DOHH2 (cell line): ENCODE measurements at regions not wholly inside any gene's neighbourhood (a gene's known extent, or its start where the extent isn't known, plus 50 kb on each side); places are given as distances from the start of the nearest gene placed in this dataset.

Experiments
- EZH2phosphoT487 ChIP-seq: fragments of 200-600 bp; sonication (generic); IDR thresholded peaks from 2 replicates; pipeline ENCODE4 v1.6.1; 2017; ENCODE audit warnings: borderline replicate concordance, mild to moderate bottlenecking, antibody characterized with exemption, low read length, moderate library complexity, mixed read lengths
- TF ChIP-seq, protein P1 (sequence below): fragments of 200-600 bp; sonication (generic); IDR thresholded peaks from one replicate; pipeline ENCODE4 v1.5.1; 2014; ENCODE audit warnings: antibody characterized with exemption, mild to moderate bottlenecking, low read depth, low read length; ENCODE audit not compliant: poor library complexity, severe bottlenecking

DNA sequence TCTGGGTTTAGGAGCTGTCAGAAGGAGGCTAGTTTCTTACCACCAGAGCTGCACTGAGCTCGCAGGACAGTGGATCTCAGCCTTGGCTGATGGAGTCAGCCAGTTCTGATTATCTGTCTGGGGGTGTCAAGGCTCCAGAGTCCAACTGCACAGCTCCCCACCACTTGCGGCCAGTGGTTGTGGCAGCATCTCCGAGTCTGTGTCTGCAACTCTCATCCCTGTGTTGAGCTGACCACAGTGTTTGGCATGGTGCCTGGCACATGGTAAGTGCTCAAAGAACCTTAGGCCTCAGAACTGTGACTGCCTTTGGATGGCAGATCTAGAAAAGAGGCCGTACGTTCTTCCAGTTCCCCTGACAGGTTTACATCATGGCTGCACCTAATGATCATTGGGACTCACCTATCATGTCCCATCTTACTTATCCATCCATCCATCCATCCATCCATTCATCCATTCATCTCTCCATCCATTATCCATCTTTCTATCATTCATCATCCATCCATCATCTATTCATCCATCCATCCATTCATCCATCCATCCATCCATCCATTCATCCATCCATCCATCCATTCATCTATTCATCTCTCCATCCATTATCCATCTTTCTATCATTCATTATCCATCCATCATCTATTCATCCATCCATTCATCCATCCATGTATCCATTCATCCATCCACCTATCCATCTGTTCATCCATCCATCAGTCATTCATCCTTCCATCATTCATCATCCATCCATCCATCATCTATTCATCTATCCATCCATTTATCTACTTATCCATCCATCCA, 114.5 kb downstream of the CRYAA start:
- TF ChIP-seq, protein P1, sequence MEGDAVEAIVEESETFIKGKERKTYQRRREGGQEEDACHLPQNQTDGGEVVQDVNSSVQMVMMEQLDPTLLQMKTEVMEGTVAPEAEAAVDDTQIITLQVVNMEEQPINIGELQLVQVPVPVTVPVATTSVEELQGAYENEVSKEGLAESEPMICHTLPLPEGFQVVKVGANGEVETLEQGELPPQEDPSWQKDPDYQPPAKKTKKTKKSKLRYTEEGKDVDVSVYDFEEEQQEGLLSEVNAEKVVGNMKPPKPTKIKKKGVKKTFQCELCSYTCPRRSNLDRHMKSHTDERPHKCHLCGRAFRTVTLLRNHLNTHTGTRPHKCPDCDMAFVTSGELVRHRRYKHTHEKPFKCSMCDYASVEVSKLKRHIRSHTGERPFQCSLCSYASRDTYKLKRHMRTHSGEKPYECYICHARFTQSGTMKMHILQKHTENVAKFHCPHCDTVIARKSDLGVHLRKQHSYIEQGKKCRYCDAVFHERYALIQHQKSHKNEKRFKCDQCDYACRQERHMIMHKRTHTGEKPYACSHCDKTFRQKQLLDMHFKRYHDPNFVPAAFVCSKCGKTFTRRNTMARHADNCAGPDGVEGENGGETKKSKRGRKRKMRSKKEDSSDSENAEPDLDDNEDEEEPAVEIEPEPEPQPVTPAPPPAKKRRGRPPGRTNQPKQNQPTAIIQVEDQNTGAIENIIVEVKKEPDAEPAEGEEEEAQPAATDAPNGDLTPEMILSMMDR, result no peak
- no peak for TF ChIP-seq EZH2phosphoT487
